Duodenal mucosa (tissue), 2 donors: ENCODE measurements at regions not wholly inside any gene's neighbourhood (a gene's known extent, or its start where the extent isn't known, plus 50 kb on each side); places are given as distances from the start of the nearest gene placed in this dataset.

Source experiments
- H3K27ac ChIP-seq: one replicate; pipeline ENCODE4 v1.7.0; 2013; ENCODE audit warnings: low read depth, low read length
- H3K27me3 ChIP-seq, 2 donors: one replicate each; pipeline ENCODE4 v1.7.0; 2013; ENCODE audit warnings: low read length in 2 of 2, control low read depth in 1 of 2; ENCODE audit not compliant: insufficient read depth in 2 of 2, control insufficient read depth in 1 of 2
- H3K36me3 ChIP-seq, 2 donors: one replicate each; pipeline ENCODE4 v1.7.0; 2013; ENCODE audit warnings: low read length in 2 of 2, control low read depth in 1 of 2; ENCODE audit not compliant: insufficient read depth in 2 of 2, control insufficient read depth in 1 of 2
- H3K4me1 ChIP-seq, 2 donors: one replicate each; pipeline ENCODE4 v1.7.0; 2013; ENCODE audit warnings: low read length in 2 of 2, control low read depth in 1 of 2; ENCODE audit not compliant: insufficient read depth in 2 of 2, control insufficient read depth in 1 of 2
- H3K4me3 ChIP-seq, 2 donors: one replicate each; pipeline ENCODE4 v1.7.0; 2013; ENCODE audit warnings: low read length in 2 of 2, low read depth in 1 of 2
- H3K9ac ChIP-seq, 2 donors: one replicate each; pipeline ENCODE4 v1.7.0; 2013; ENCODE audit warnings: low read length in 2 of 2, low read depth in 1 of 2
- H3K9me3 ChIP-seq, 2 donors: one replicate each; pipeline ENCODE4 v1.7.0; 2013; ENCODE audit warnings: low read length in 2 of 2, control low read depth in 1 of 2; ENCODE audit not compliant: control insufficient read depth in 1 of 2

- Histone ChIP-seq H3K9me3 (peaks cover 4 to 7% of the 10 kb centered on the region in 2 donors), H3K9ac (no peak overlapping the region), H3K4me1 (no peaks in the 10 kb centered on the region), H3K27ac (no peak overlapping the region), H3K4me3 (no peak overlapping the region), H3K27me3 (no peaks in the 10 kb centered on the region), H3K36me3 (no peaks in the 10 kb centered on the region)
Observed at GRCh38 chr2:52710810-52711618, 1056.6 kb upstream of the CHAC2 start.

GRCh38 chr2:52704251-52704650 is 1063.4 kb upstream of the CHAC2 start:
- no peak overlapping the region for H3K27ac ChIP-seq
- no peaks in the 10 kb centered on the region for H3K27me3 ChIP-seq
- H3K36me3 ChIP-seq, result no peaks in the 10 kb centered on the region
- no peaks in the 10 kb centered on the region for H3K4me1 ChIP-seq
- H3K9ac ChIP-seq, result no peak overlapping the region
- no peak overlapping the region for H3K4me3 ChIP-seq
- H3K9me3 ChIP-seq, result peaks cover 4 to 6% of the 10 kb centered on the region in 2 donors

GRCh38 chr2:52703004-52703403 is 1064.6 kb upstream of the CHAC2 start:
- Histone ChIP-seq H3K9ac (no peak overlapping the region), H3K9me3 (peaks cover 4 to 6% of the 10 kb centered on the region in 2 donors), H3K4me1 (no peaks in the 10 kb centered on the region), H3K36me3 (no peaks in the 10 kb centered on the region), H3K27ac (no peak overlapping the region), H3K4me3 (no peak overlapping the region), H3K27me3 (no peaks in the 10 kb centered on the region)

DNA sequence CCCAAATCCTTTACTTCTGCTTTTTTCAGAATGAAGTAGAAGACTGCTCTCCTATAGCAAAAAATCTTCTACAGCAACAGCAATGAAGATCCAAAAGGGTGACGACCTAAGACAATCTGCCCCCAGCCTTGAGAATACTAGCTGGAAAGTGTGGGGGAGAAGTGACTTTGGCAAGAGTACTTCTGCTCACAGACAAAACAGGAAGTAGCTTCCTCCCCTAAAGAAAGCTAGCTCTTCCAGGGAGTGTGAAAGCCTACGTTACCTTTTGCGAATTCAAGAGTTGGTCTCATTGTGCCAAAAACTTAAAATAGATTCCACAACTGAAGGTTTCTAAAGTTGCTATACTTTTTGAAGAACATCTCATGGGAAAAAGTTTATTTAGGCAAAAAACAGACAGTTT is 1069.2 kb upstream of the CHAC2 start:
- no peaks in the 10 kb centered on the region for H3K4me1 ChIP-seq
- no peak overlapping the region for H3K4me3 ChIP-seq
- no peaks in the 10 kb centered on the region for H3K36me3 ChIP-seq
- no peak overlapping the region for H3K27ac ChIP-seq
- H3K9ac ChIP-seq, result no peak overlapping the region
- H3K9me3 ChIP-seq, result no peaks in the 10 kb centered on the region
- no peaks in the 10 kb centered on the region for H3K27me3 ChIP-seq

DNA sequence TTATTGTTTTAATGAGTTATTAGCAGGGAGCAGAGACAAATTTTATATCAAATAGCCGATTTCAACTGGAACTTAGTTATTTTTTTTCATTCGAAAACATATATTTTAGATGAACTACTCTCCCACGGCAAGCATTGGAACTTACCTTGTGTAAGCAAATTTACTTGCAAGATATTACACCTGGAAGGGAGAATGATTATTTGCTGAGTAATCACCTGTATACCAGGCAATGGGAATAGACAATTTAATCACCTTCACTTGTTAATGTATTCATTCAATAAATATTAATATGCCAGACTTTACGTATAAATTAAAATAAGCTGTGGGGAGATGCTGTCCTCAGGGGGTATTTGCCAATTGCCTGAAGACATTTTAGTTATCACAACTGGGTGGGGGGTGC is 1069.9 kb upstream of the CHAC2 start:
- no peaks in the 10 kb centered on the region for H3K36me3 ChIP-seq
- no peak overlapping the region for H3K9ac ChIP-seq
- no peak overlapping the region for H3K4me3 ChIP-seq
- H3K9me3 ChIP-seq, result no peaks in the 10 kb centered on the region
- H3K27me3 ChIP-seq, result no peaks in the 10 kb centered on the region
- H3K4me1 ChIP-seq, result no peaks in the 10 kb centered on the region
- no peak overlapping the region for H3K27ac ChIP-seq

GRCh38 chr2:52695731-52696130 is 1071.9 kb upstream of the CHAC2 start:
- no peaks in the 10 kb centered on the region for H3K36me3 ChIP-seq
- H3K27ac ChIP-seq, result no peak overlapping the region
- H3K4me3 ChIP-seq, result no peak overlapping the region
- H3K9me3 ChIP-seq, result no peaks in the 10 kb centered on the region
- no peaks in the 10 kb centered on the region for H3K27me3 ChIP-seq
- H3K9ac ChIP-seq, result no peak overlapping the region
- H3K4me1 ChIP-seq, result no peaks in the 10 kb centered on the region

- H3K36me3 ChIP-seq, result no peaks in the 10 kb centered on the region
- H3K9me3 ChIP-seq, result peaks cover 0 to 8% of the 10 kb centered on the region in 2 donors
- no peaks in the 10 kb centered on the region for H3K4me1 ChIP-seq
- no peak overlapping the region for H3K9ac ChIP-seq
- H3K27ac ChIP-seq, result no peak overlapping the region
- H3K27me3 ChIP-seq, result no peaks in the 10 kb centered on the region
- H3K4me3 ChIP-seq, result no peak overlapping the region
Observed at GRCh38 chr2:52686935-52687334, 1080.7 kb upstream of the CHAC2 start.

DNA sequence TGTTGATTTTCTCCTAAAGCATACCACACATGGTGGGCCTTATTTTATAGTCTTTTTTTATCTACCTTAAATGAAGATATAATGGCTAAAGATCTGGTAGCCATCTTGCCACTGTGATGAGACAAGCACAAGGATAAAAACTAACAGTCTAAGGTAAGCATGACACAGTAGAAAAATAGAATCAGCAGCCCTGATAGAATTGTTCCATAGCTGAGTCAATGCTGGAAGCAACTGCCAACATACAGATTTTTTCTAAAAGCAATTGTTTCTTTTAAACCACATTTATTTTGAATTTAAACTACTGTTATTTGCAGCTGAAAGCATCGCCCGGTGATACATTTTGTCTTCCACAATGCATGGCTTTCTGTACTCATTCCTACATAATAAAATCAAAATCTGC is 1091.5 kb upstream of the CHAC2 start:
- H3K36me3 ChIP-seq, result no peaks in the 10 kb centered on the region
- H3K4me3 ChIP-seq, result no peak overlapping the region
- H3K9me3 ChIP-seq, result peaks cover 9 to 14% of the 10 kb centered on the region in 2 donors
- no peaks in the 10 kb centered on the region for H3K4me1 ChIP-seq
- no peak overlapping the region for H3K27ac ChIP-seq
- no peaks in the 10 kb centered on the region for H3K27me3 ChIP-seq
- no peak overlapping the region for H3K9ac ChIP-seq

DNA sequence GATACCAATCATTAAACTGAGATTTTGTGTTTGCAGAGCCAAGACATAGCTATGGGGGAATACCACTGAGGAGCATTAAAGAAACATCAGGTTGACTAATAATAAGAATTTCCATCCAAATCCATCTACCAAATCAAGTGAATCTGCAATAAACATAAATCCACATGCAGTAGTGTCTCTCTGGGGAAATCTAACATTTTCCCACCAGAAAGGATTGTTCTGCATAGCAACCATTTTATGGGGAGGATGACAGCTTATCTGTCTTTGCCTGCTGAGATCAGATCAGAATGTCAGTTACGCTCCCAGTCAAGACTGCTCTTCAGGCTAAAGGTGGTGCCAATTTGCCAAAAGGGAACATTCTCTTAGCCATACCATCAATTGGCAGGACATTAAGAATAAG is 1098.9 kb upstream of the CHAC2 start:
- no peaks in the 10 kb centered on the region for H3K27me3 ChIP-seq
- no peaks in the 10 kb centered on the region for H3K36me3 ChIP-seq
- no peak overlapping the region for H3K4me3 ChIP-seq
- H3K4me1 ChIP-seq, result no peaks in the 10 kb centered on the region
- H3K9me3 ChIP-seq, result peaks cover 0 to 2% of the 10 kb centered on the region in 2 donors
- no peak overlapping the region for H3K9ac ChIP-seq
- H3K27ac ChIP-seq, result no peak overlapping the region

- Histone ChIP-seq H3K4me3 (no peak overlapping the region), H3K9ac (no peak overlapping the region), H3K4me1 (no peaks in the 10 kb centered on the region), H3K9me3 (peaks cover 2 to 7% of the 10 kb centered on the region in 2 donors), H3K36me3 (no peaks in the 10 kb centered on the region), H3K27ac (no peak overlapping the region), H3K27me3 (no peaks in the 10 kb centered on the region)
Observed at GRCh38 chr2:52659546-52659945, 1108.1 kb upstream of the CHAC2 start.
